ENCODE measurements at regions not wholly inside any gene's neighbourhood (a gene's known extent, or its start where the extent isn't known, plus 50 kb on each side); places are given as distances from the start of the nearest gene placed in this dataset.

- no peak overlapping the region for H3K4me2 ChIP-seq
- no peak overlapping the region for H3K27ac Mint-ChIP-seq
Measured at GRCh38 chr3:99145031-99145430, 243.5 kb upstream of the DCBLD2 start.

GRCh38 chr3:99143493-99143892, 242.0 kb upstream of the DCBLD2 start:
- no peaks in the 10 kb centered on the region for H3F3A ChIP-seq (ENCODE audit: low read depth)
- no peak for DNase-seq (ENCODE audit: low spot score)
- H3K9me3 ChIP-seq (ENCODE audit: low read depth), result no peaks in the 10 kb centered on the region
- Mint-ChIP-seq H3K27ac (no peak overlapping the region), H3K27me3 (ENCODE audit: insufficient read depth, low read depth) (peaks cover 2% of the 10 kb centered on the region), H3K4me1 (no peaks in the 10 kb centered on the region), H3K4me3 (no peak overlapping the region), H3K9me3 (peaks cover 7% of the 10 kb centered on the region), H3K36me3 (no peaks in the 10 kb centered on the region)
- H3K4me1 ChIP-seq, result no peaks in the 10 kb centered on the region
- no peak overlapping the region for H3K4me2 ChIP-seq
- H3K4me3 ChIP-seq, result no peak overlapping the region
- H2AFZ ChIP-seq (replicated peaks), result no peak overlapping the region
- no peaks in the 10 kb centered on the region for H4K20me1 ChIP-seq (ENCODE audit: low read depth)
- H3K27ac ChIP-seq, result no peak overlapping the region
- H3K9ac ChIP-seq, result no peak overlapping the region
- no peaks in the 10 kb centered on the region for H3K27me3 ChIP-seq
- no peaks in the 10 kb centered on the region for H3K79me2 ChIP-seq (ENCODE audit: low read depth)
- no peak for TF ChIP-seq CTCF (IDR thresholded peaks at IDR 0.05)
- TF ChIP-seq EZH2phosphoT487 (IDR thresholded peaks at IDR 0.05), result no peak
- TF ChIP-seq EZH2 (IDR thresholded peaks at IDR 0.05), result no peak
- no peaks in the 10 kb centered on the region for H3K36me3 ChIP-seq

More at GRCh38 chr3:99145031-99145430, 243.5 kb upstream of the DCBLD2 start:
- no peaks in the 10 kb centered on the region for H3F3A ChIP-seq (ENCODE audit: low read depth)
- no peak overlapping the region for H3K27ac ChIP-seq
- no peaks in the 10 kb centered on the region for H3K36me3 ChIP-seq
- TF ChIP-seq EZH2 (IDR thresholded peaks at IDR 0.05) (no peak), CTCF (IDR thresholded peaks at IDR 0.05) (no peak), EZH2phosphoT487 (IDR thresholded peaks at IDR 0.05) (no peak)
- H2AFZ ChIP-seq (replicated peaks), result no peak overlapping the region
- no peaks in the 10 kb centered on the region for H3K9me3 ChIP-seq (ENCODE audit: low read depth)
- H4K20me1 ChIP-seq (ENCODE audit: low read depth), result no peaks in the 10 kb centered on the region
- H3K4me1 Mint-ChIP-seq, result no peaks in the 10 kb centered on the region
- no peak overlapping the region for H3K9ac ChIP-seq
- no peak overlapping the region for H3K4me3 Mint-ChIP-seq
- peaks cover 7% of the 10 kb centered on the region for H3K9me3 Mint-ChIP-seq
- no peaks in the 10 kb centered on the region for H3K27me3 ChIP-seq
- DNase-seq (ENCODE audit: low spot score), result no peak
- H3K36me3 Mint-ChIP-seq, result no peaks in the 10 kb centered on the region
- peaks cover 2% of the 10 kb centered on the region for H3K27me3 Mint-ChIP-seq (ENCODE audit: insufficient read depth, low read depth)
- H3K79me2 ChIP-seq (ENCODE audit: low read depth), result no peaks in the 10 kb centered on the region
- H3K4me3 ChIP-seq, result no peak overlapping the region
- no peaks in the 10 kb centered on the region for H3K4me1 ChIP-seq

GRCh38 chr3:99134986-99135385, 233.5 kb upstream of the DCBLD2 start:
- H3K27me3 Mint-ChIP-seq (ENCODE audit: insufficient read depth, low read depth), result no peaks in the 10 kb centered on the region
- peaks cover 3% of the 10 kb centered on the region for H3K9me3 Mint-ChIP-seq
- Histone ChIP-seq H3K4me3 (no peak overlapping the region), H3K4me2 (no peak overlapping the region), H3F3A (ENCODE audit: low read depth) (no peaks in the 10 kb centered on the region), H3K4me1 (no peaks in the 10 kb centered on the region), H3K79me2 (ENCODE audit: low read depth) (no peaks in the 10 kb centered on the region), H3K36me3 (no peaks in the 10 kb centered on the region), H3K9me3 (ENCODE audit: low read depth) (no peaks in the 10 kb centered on the region), H4K20me1 (ENCODE audit: low read depth) (no peaks in the 10 kb centered on the region), H2AFZ (replicated peaks) (no peak overlapping the region), H3K27ac (no peak overlapping the region), H3K9ac (no peak overlapping the region), H3K27me3 (no peaks in the 10 kb centered on the region)
- no peaks in the 10 kb centered on the region for H3K4me1 Mint-ChIP-seq
- TF ChIP-seq EZH2phosphoT487 (IDR thresholded peaks at IDR 0.05), result no peak
- no peak for TF ChIP-seq CTCF (IDR thresholded peaks at IDR 0.05)
- TF ChIP-seq EZH2 (IDR thresholded peaks at IDR 0.05), result no peak
- H3K4me3 Mint-ChIP-seq, result no peak overlapping the region
- DNase-seq (ENCODE audit: low spot score), result no peak
- H3K27ac Mint-ChIP-seq, result no peak overlapping the region
- H3K36me3 Mint-ChIP-seq, result no peaks in the 10 kb centered on the region

Measured in neural progenitor cell (in vitro differentiated cells).